ENCODE measurements at regions not wholly inside any gene's neighbourhood (a gene's known extent, or its start where the extent isn't known, plus 50 kb on each side); places are given as distances from the start of the nearest gene placed in this dataset.

- no peak overlapping the region for H2AFZ ChIP-seq
- peaks cover 5% of the 10 kb centered on the region for H3K4me1 Mint-ChIP-seq
- H3K4me3 Mint-ChIP-seq = no peak overlapping the region
- H3F3A ChIP-seq (replicated peaks; ENCODE audit: low read depth) = no peaks in the 10 kb centered on the region
- no peaks in the 10 kb centered on the region for H3K27me3 Mint-ChIP-seq (ENCODE audit: insufficient read depth, low read depth, poor library complexity)
- no peaks in the 10 kb centered on the region for H3K4me1 ChIP-seq (ENCODE audit: insufficient read depth)
- no peaks in the 10 kb centered on the region for H3K9me2 ChIP-seq (ENCODE audit: insufficient read depth)
- no peaks in the 10 kb centered on the region for H3K9me3 Mint-ChIP-seq
- no peak overlapping the region for H3K27ac Mint-ChIP-seq
- no peak overlapping the region for H3K4me2 ChIP-seq
- H4K20me1 ChIP-seq (replicated peaks; ENCODE audit: insufficient read depth) = no peaks in the 10 kb centered on the region
- TF ChIP-seq POLR2AphosphoS5 (IDR thresholded peaks at IDR 0.05; ENCODE audit: low read depth) (no peak), EZH2 (IDR thresholded peaks at IDR 0.05; ENCODE audit: low read depth, unreplicated experiment) (no peak)
- no peak for ATAC-seq
- no peaks in the 10 kb centered on the region for H3K36me3 ChIP-seq (ENCODE audit: insufficient read depth)
- H3K36me3 Mint-ChIP-seq (ENCODE audit: low read depth) = no peaks in the 10 kb centered on the region
- H3K27ac ChIP-seq (ENCODE audit: low read depth) = no peak overlapping the region
- no peaks in the 10 kb centered on the region for H3K27me3 ChIP-seq (ENCODE audit: insufficient read depth)
- H3K4me3 ChIP-seq = no peak overlapping the region
- DNase-seq (ENCODE audit: low spot score) = no peak
- H3K79me2 ChIP-seq (replicated peaks; ENCODE audit: insufficient read depth) = no peaks in the 10 kb centered on the region
These were observed 228.5 kb upstream of the CACNA2D1 start for GRCh38 chr7:82672078-82672477.

DNA sequence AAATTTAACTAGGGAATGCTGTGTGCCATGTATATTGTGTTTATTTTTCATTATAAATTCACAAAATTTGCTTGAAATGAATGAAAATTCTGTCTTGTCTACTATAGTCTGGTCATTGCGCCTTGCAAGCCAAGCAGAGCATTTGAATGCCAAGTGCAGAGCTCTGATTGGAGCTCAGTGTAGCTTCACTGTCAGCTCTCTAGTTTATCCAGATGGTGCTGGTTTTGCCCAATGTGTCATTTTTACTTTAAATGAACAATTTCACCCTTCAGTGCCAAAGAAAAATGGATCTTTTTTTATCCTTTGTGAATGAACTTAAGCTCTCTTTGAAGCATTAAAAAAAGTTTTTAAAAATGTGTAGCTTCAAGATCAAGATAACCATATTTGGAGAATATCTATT lies 225.6 kb upstream of the CACNA2D1 start:
- Histone ChIP-seq H3K36me3 (ENCODE audit: insufficient read depth) (no peaks in the 10 kb centered on the region), H3K4me1 (ENCODE audit: insufficient read depth) (no peaks in the 10 kb centered on the region), H3K4me2 (no peak overlapping the region), H3K79me2 (replicated peaks; ENCODE audit: insufficient read depth) (no peaks in the 10 kb centered on the region), H2AFZ (no peak overlapping the region), H3F3A (replicated peaks; ENCODE audit: low read depth) (no peaks in the 10 kb centered on the region), H4K20me1 (replicated peaks; ENCODE audit: insufficient read depth) (no peaks in the 10 kb centered on the region), H3K9me2 (ENCODE audit: insufficient read depth) (no peaks in the 10 kb centered on the region), H3K27ac (ENCODE audit: low read depth) (no peak overlapping the region), H3K4me3 (no peak overlapping the region), H3K27me3 (ENCODE audit: insufficient read depth) (no peaks in the 10 kb centered on the region)
- Mint-ChIP-seq H3K27ac (no peak overlapping the region), H3K4me1 (no peaks in the 10 kb centered on the region; the same call in 2 of the 3 replicates), H3K36me3 (ENCODE audit: low read depth) (no peaks in the 10 kb centered on the region), H3K27me3 (ENCODE audit: insufficient read depth, low read depth, poor library complexity) (no peaks in the 10 kb centered on the region), H3K9me3 (no peaks in the 10 kb centered on the region), H3K4me3 (no peak overlapping the region)
- no peak for ATAC-seq
- no peak for TF ChIP-seq JUNB (IDR thresholded peaks at IDR 0.05; ENCODE audit: unreplicated experiment)
- no peak for TF ChIP-seq ETS1 (IDR thresholded peaks at IDR 0.05)
- TF ChIP-seq ZNF114 (CRISPR knock-in tag; IDR thresholded peaks at IDR 0.05) = no peak
- TF ChIP-seq CREB1 (CRISPR knock-in tag; IDR thresholded peaks at IDR 0.05; ENCODE audit: low read depth) = no peak
- no peak for TF ChIP-seq ZNF331 (CRISPR knock-in tag; IDR thresholded peaks at IDR 0.05; ENCODE audit: low read depth)
- TF ChIP-seq NANOG (IDR thresholded peaks at IDR 0.05; ENCODE audit: borderline replicate concordance) = no peak
- TF ChIP-seq POLR2AphosphoS5 (IDR thresholded peaks at IDR 0.05; ENCODE audit: low read depth) = no peak
- TF ChIP-seq REST (IDR thresholded peaks at IDR 0.05; ENCODE audit: unreplicated experiment) = no peak
- TF ChIP-seq CTCF (conservative IDR thresholded peaks at IDR 0.05; ENCODE audit: low read depth in 2 of 2) = no peak
- no peak for TF ChIP-seq EZH2 (IDR thresholded peaks at IDR 0.05; ENCODE audit: low read depth, unreplicated experiment)
- DNase-seq (ENCODE audit: low spot score) = no peak

Measured in GM23338 (cell line).